Neural cell (in vitro differentiated cells): ENCODE measurements at regions not wholly inside any gene's neighbourhood (a gene's known extent, or its start where the extent isn't known, plus 50 kb on each side); places are given as distances from the start of the nearest gene placed in this dataset.

ENCODE experiments used
- H2AFZ ChIP-seq: fragments of 200-600, 300-800 bp; sonication (generic), shearing (Covaris generic); 2 replicates; pipeline ENCODE4 v1.6.0; 2014; ENCODE audit warnings: low read depth, mild to moderate bottlenecking, antibody characterized with exemption, low read length, moderate library complexity
- H3F3A ChIP-seq: fragments of 200-600 bp; shearing (Covaris generic); 2 replicates; pipeline ENCODE4 v1.6.1; 2016; ENCODE audit warnings: mild to moderate bottlenecking, moderate library complexity, mixed read lengths, antibody characterized with exemption, low read length; ENCODE audit not compliant: insufficient read depth, poor library complexity, severe bottlenecking
- H3K27ac ChIP-seq: fragments of 200-600, 300-800 bp; sonication (generic), shearing (Covaris generic); 2 replicates; pipeline ENCODE4 v1.5.1; 2014; ENCODE audit warnings: mild to moderate bottlenecking, low read length, moderate library complexity
- H3K27me3 ChIP-seq: fragments of 300-800, 200-600 bp; sonication (generic), shearing (Covaris generic); 2 replicates; pipeline ENCODE4 v1.6.0; 2014; ENCODE audit warnings: mild to moderate bottlenecking, low read depth, low read length, moderate library complexity; ENCODE audit not compliant: insufficient read depth
- H3K36me3 ChIP-seq: fragments of 300-800, 200-600 bp; sonication (generic), shearing (Covaris generic); 2 replicates; pipeline ENCODE4 v1.5.1; 2014; ENCODE audit warnings: mild to moderate bottlenecking, antibody characterized with exemption, low read length, moderate library complexity; ENCODE audit not compliant: insufficient read depth
- H3K4me2 ChIP-seq: fragments of 300-800, 200-600 bp; sonication (generic), shearing (Covaris generic); 2 replicates; pipeline ENCODE4 v1.6.0; 2014; ENCODE audit warnings: mild to moderate bottlenecking, low read length
- H3K4me3 ChIP-seq: fragments of 300-800, 200-600 bp; sonication (generic), shearing (Covaris generic); 2 replicates; pipeline ENCODE4 v1.5.1; 2014; ENCODE audit warnings: mild to moderate bottlenecking, low read length, moderate library complexity
- H3K79me2 ChIP-seq: fragments of 200-600 bp; shearing (Covaris generic); replicated peaks from 2 replicates; pipeline ENCODE4 v1.6.0; 2014; ENCODE audit warnings: mild to moderate bottlenecking, low read length, moderate library complexity; ENCODE audit not compliant: insufficient read depth
- H3K9ac ChIP-seq: fragments of 300-800, 200-600 bp; sonication (generic), shearing (Covaris generic); 2 replicates; pipeline ENCODE4 v1.6.1; 2016; ENCODE audit warnings: mild to moderate bottlenecking, low read length, mixed read lengths
- H3K9me2 ChIP-seq: fragments of 200-600 bp; shearing (Covaris generic); 2 replicates; pipeline ENCODE4 v1.6.1; 2016; ENCODE audit warnings: mild to moderate bottlenecking, low read length, mixed read lengths; ENCODE audit not compliant: insufficient read depth
- H3K9me3 ChIP-seq: fragments of 200-600, 300-800 bp; sonication (generic), shearing (Covaris generic); 2 replicates; pipeline ENCODE4 v1.6.1; 2016; ENCODE audit warnings: mild to moderate bottlenecking, mixed run types, low read length, moderate library complexity, mixed read lengths
- H4K20me1 ChIP-seq: fragments of 200-600 bp; shearing (Covaris generic); 2 replicates; pipeline ENCODE4 v1.6.1; 2016; ENCODE audit warnings: mild to moderate bottlenecking, mixed run types; ENCODE audit not compliant: insufficient read depth
- EP300 ChIP-seq: fragments of 450-650 bp; conservative IDR thresholded peaks from 2 replicates; pipeline ENCODE4 v1.6.1; 2014; ENCODE audit warnings: antibody characterized with exemption, mild to moderate bottlenecking, moderate library complexity; ENCODE audit not compliant: poor library complexity, severe bottlenecking
- EZH2 ChIP-seq: fragments of 200-600, 300-800 bp; shearing (Covaris generic), sonication (generic); IDR thresholded peaks from 2 replicates; pipeline ENCODE4 v1.6.1; 2014; ENCODE audit warnings: antibody characterized with exemption, low read length, borderline replicate concordance, mild to moderate bottlenecking; ENCODE audit not compliant: insufficient read depth, poor library complexity, severe bottlenecking
- MXI1 ChIP-seq: fragments of 450-650 bp; conservative IDR thresholded peaks from 2 replicates; pipeline ENCODE4 v1.6.1; 2014; ENCODE audit warnings: antibody characterized with exemption, mild to moderate bottlenecking; ENCODE audit not compliant: poor library complexity, severe bottlenecking
- POLR2AphosphoS5 ChIP-seq: IDR thresholded peaks from 2 replicates; pipeline ENCODE4 v1.6.1; 2012
- RAD21 ChIP-seq: fragments of 450-650 bp; conservative IDR thresholded peaks from 2 replicates; pipeline ENCODE4 v1.6.1; 2014; ENCODE audit warnings: antibody characterized with exemption, mild to moderate bottlenecking, moderate library complexity
- SMC3 ChIP-seq: fragments of 450-650 bp; conservative IDR thresholded peaks from 2 replicates; pipeline ENCODE4 v1.6.1; 2014; ENCODE audit warnings: antibody characterized with exemption, mild to moderate bottlenecking, moderate library complexity; ENCODE audit not compliant: poor library complexity
- TAF1 ChIP-seq: IDR thresholded peaks from 2 replicates; pipeline ENCODE4 v1.6.1; 2012; ENCODE audit warnings: low read depth
- TF ChIP-seq, protein P1 (sequence below): fragments of 450-650 bp; IDR thresholded peaks from 2 replicates; pipeline ENCODE4 v1.5.1; 2014; ENCODE audit warnings: antibody characterized with exemption, mild to moderate bottlenecking, moderate library complexity; ENCODE audit not compliant: poor library complexity, severe bottlenecking
- TF ChIP-seq, protein P2 (sequence below): IDR thresholded peaks from 2 replicates; pipeline ENCODE4 v1.6.1; 2012; ENCODE audit warnings: borderline replicate concordance

DNA sequence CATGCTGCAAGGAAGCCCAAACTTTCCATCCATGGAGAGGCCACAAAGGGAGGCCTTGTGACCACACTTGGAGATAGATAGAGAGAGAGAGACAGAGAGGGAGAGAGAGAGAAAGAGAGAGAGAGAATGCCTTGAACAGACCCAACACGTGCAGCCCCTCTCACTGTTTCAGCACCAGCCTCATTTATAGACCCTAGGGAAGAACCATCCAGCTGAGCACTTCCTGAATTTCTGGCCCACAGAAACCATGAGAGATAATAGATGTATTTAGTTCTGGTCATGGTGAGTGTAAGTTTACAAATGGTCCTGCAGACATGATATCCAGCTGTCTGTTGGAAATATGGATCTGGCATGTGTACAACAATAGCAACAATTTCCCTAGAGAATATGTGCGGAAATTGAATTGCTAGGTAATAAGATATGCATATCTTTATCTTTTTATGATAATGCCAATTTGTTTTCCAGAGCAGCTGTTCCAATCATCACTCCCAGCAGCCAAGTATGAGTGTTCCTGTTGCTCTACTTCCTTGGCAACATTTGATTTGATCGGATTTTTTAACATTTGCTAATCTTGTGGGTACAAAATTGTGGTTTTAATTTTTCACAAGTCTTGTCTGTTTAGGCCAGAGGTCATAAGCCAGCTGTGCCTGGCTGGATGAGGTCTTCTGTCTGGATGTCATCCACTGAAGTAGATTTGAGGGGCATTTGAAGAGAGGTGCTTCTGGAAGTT, 217.3 kb upstream of the IL12B start:
- H2AFZ ChIP-seq = no peak overlapping the region
- no peak overlapping the region for H3K4me2 ChIP-seq

DNA sequence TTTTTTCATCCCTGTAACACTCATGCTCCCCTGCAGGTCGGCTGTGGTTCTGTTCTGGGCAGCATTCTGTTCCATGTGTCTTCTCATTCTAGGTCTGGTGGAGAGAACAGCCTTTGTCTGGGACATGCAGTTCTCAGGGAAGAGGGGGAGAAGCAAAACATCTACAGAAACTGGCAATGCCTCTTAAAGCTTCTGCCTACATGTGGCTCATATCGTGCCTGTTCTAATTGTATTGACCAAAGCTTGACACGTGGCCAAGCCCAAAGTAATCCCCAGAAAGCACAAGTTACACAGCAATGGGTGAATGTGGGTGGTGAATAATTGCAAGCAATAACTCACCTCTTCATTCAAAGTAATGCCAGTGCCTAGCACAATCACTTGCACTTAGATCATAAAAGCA, 218.2 kb upstream of the IL12B start:
- Histone ChIP-seq H2AFZ (no peak overlapping the region), H3K27ac (no peak overlapping the region), H3K9me2 (no peaks in the 10 kb centered on the region), H3F3A (no peaks in the 10 kb centered on the region), H3K79me2 (no peaks in the 10 kb centered on the region), H3K9me3 (no peaks in the 10 kb centered on the region), H3K9ac (no peak overlapping the region), H4K20me1 (no peaks in the 10 kb centered on the region), H3K4me2 (no peak overlapping the region), H3K36me3 (no peaks in the 10 kb centered on the region), H3K4me3 (no peak overlapping the region), H3K27me3 (no peaks in the 10 kb centered on the region)
- TF ChIP-seq MXI1 = no peak
- TF ChIP-seq EP300 = no peak
- TF ChIP-seq RAD21 = no peak
- TF ChIP-seq, protein P1, sequence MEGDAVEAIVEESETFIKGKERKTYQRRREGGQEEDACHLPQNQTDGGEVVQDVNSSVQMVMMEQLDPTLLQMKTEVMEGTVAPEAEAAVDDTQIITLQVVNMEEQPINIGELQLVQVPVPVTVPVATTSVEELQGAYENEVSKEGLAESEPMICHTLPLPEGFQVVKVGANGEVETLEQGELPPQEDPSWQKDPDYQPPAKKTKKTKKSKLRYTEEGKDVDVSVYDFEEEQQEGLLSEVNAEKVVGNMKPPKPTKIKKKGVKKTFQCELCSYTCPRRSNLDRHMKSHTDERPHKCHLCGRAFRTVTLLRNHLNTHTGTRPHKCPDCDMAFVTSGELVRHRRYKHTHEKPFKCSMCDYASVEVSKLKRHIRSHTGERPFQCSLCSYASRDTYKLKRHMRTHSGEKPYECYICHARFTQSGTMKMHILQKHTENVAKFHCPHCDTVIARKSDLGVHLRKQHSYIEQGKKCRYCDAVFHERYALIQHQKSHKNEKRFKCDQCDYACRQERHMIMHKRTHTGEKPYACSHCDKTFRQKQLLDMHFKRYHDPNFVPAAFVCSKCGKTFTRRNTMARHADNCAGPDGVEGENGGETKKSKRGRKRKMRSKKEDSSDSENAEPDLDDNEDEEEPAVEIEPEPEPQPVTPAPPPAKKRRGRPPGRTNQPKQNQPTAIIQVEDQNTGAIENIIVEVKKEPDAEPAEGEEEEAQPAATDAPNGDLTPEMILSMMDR = no peak
- no peak for TF ChIP-seq SMC3
- TF ChIP-seq, protein P2, sequence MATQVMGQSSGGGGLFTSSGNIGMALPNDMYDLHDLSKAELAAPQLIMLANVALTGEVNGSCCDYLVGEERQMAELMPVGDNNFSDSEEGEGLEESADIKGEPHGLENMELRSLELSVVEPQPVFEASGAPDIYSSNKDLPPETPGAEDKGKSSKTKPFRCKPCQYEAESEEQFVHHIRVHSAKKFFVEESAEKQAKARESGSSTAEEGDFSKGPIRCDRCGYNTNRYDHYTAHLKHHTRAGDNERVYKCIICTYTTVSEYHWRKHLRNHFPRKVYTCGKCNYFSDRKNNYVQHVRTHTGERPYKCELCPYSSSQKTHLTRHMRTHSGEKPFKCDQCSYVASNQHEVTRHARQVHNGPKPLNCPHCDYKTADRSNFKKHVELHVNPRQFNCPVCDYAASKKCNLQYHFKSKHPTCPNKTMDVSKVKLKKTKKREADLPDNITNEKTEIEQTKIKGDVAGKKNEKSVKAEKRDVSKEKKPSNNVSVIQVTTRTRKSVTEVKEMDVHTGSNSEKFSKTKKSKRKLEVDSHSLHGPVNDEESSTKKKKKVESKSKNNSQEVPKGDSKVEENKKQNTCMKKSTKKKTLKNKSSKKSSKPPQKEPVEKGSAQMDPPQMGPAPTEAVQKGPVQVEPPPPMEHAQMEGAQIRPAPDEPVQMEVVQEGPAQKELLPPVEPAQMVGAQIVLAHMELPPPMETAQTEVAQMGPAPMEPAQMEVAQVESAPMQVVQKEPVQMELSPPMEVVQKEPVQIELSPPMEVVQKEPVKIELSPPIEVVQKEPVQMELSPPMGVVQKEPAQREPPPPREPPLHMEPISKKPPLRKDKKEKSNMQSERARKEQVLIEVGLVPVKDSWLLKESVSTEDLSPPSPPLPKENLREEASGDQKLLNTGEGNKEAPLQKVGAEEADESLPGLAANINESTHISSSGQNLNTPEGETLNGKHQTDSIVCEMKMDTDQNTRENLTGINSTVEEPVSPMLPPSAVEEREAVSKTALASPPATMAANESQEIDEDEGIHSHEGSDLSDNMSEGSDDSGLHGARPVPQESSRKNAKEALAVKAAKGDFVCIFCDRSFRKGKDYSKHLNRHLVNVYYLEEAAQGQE = no peak
- TF ChIP-seq EZH2 = no peak
- TF ChIP-seq POLR2AphosphoS5 = no peak
- TF ChIP-seq TAF1 = no peak

More for the DNA sequence above, 217.3 kb upstream of the IL12B start:
- Histone ChIP-seq H3K36me3 (no peaks in the 10 kb centered on the region), H3F3A (no peaks in the 10 kb centered on the region), H4K20me1 (no peaks in the 10 kb centered on the region), H3K27ac (no peak overlapping the region), H3K27me3 (no peaks in the 10 kb centered on the region), H3K4me3 (no peak overlapping the region), H3K79me2 (no peaks in the 10 kb centered on the region), H3K9me3 (no peaks in the 10 kb centered on the region), H3K9ac (no peak overlapping the region), H3K9me2 (no peaks in the 10 kb centered on the region)
- TF ChIP-seq, protein P1 = no peak
- TF ChIP-seq MXI1 (no peak), RAD21 (no peak), POLR2AphosphoS5 (no peak), SMC3 (no peak), EZH2 (no peak), TAF1 (no peak), EP300 (no peak)
- TF ChIP-seq, protein P2 = no peak
